ENCODE measurements at regions not wholly inside any gene's neighbourhood (a gene's known extent, or its start where the extent isn't known, plus 50 kb on each side); places are given as distances from the start of the nearest gene placed in this dataset.

DNA sequence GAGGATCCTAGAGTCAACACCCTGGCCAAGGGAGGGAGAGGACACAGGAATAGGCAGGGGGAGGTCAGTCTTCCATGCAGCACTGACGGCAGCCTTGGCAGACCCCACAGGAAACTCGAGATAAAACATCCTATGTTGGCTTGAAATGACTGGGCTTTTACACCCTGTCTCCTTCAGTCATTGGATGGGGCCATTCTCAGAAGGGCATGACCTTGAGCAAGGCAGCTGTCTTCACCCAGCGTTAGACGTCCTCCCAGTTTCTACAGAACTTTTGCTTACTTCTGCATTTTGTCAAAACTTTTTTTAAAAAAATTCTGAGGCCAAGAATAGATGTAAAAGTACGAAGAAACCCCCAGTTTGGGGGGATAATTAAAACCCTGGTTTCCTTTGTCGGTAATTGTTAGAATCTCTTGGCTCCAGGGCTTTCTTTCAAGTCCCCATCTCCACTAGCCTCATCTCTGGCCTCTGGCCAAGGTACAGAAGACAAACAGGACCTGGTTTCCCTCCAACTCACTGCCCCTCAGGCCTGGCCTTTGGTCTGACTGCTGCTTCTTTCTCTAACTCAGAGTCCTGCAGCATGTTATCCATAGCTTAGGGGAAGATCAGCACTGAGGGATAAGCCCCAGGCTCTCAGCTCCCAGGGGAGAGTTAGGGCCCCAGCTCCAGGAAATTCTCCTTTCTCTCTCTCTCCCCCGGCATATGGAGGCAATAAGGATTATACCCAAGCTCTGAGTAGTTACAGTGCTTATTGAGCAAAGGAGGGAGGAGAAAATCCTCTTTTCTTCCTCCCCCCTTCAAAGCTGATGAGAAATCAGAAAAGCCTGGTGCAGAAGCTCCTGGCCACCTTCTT lies 51.6 kb upstream of the KCND3 start:
- no peak for DNase-seq

DNA sequence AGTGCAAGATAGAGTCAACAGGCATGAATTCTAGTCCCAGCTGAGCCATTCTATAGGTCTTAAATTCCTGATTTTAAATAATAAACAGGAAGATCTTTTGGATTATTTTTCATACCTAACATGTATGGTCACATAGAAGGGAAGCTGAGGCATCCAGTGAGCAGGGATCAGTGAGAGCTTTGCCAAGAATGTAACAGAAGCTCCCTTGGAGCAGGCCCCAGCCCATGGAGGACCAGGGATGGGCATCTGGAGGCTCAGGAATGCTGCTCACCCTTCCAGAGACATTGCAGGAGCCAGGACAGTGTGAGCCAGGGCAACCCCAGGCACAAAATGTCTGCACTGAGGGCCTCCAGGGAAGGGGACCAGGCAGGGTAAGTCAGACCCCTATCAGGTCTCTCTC lies 54.4 kb upstream of the KCND3 start:
- no peak for DNase-seq

DNA sequence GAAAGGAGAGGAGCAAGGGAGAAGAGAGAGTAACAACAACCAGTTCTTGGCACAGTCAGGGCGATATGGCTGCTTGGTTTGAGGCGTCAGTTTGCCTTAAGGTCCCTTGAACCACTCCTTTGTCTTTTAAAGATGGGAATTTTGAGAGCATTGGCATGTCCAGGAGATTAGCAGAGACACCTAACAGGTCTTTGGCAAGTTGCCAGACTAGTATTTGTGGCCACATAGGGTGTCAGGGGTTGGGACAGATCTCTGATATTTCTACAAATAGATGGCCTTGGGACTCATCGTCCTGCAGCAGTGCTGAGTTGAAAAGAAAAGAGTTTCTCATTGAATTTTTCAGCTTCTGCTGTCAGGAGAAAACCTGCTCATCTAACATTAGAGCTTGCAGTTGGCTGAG lies 55.3 kb upstream of the KCND3 start:
- DNase-seq, result no peak

DNA sequence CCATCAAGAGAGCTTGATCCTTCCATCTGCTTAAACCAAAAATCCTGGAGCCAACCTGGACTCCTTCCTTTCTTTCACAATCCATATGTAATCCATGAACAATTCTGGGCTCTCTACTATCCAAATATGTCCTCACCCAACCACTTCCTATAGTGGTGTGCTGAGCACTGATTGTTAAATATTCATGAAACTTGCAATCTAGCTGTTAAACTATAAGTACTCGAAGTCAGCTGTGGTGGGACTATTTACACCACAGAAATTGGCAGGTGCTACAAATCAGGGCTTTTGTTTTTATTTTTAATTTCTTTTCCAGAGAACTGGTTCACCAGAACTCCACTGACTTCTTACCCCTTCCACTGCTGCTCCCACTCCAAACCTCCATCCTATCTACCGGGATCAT lies 57.2 kb upstream of the KCND3 start:
- DNase-seq, result no peak

DNA sequence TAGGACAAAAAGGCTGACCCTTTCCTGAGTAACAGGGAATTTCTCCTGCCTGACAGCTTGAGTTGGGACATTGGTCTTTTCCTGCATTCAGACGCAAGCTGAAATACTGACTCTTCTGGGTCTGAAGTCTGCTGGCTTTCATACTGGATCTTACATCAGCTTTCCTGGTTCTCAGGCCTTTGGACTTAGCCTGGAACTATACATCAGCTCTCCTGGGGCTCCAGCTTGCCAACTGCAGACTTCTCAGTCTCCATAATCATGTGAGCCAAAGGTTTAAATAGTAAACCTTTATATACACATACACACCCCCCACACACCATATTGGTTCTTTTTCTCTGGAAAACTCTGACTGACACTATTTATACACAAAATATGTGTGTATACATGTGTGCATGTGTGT lies 59.0 kb upstream of the KCND3 start:
- DNase-seq, result no peak

DNA sequence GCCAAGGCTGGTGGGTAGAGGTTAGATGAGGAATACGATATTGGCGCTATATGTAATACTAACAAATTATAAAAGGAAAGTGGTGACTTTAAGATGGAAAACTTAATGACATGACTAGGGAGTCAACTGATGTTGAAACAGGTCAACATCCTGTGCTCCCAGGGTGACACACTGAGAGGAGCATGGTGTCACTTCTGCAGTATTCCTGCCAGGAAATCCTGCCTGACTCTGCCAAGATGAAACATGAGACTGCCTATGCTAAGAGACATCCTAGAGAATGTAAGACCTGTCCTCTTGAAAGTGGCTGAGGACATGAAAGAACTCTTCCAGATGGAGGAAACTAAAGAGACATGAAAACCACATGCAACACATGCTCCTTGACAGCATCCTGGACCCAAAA lies 65.0 kb upstream of the KCND3 start:
- no peak for DNase-seq

GRCh38 chr1:112056354-112056753 lies 66.9 kb upstream of the KCND3 start:
- DNase-seq, result no peak

GRCh38 chr1:112057736-112058135 lies 68.3 kb upstream of the KCND3 start:
- no peak for DNase-seq

- no peak for DNase-seq
These were observed 69.5 kb upstream of the KCND3 start for GRCh38 chr1:112058815-112059450.

GRCh38 chr1:112059679-112060078 lies 70.2 kb upstream of the KCND3 start:
- DNase-seq, result no peak

GRCh38 chr1:112060261-112060660 lies 70.8 kb upstream of the KCND3 start:
- no peak for DNase-seq

DNA sequence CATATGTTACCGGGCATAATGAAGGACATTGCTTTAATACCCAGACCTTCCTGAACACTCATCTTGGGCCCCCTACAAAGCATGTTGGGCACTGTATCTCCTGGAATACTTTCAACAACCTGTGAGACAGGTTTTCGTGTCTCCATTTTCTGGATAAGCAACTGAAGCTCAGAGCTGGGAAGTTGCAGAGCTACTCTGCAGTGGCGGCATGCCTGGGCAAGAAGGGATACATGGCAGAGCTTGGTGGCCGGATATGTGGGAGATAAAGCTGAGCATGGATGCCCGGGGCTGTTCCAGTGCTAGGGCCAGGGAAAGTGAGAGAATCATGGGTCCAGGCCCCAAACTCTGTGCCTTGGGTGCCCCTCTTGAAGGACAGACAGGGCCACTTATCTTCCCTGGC lies 71.6 kb upstream of the KCND3 start:
- DNase-seq, result no peak

DNA sequence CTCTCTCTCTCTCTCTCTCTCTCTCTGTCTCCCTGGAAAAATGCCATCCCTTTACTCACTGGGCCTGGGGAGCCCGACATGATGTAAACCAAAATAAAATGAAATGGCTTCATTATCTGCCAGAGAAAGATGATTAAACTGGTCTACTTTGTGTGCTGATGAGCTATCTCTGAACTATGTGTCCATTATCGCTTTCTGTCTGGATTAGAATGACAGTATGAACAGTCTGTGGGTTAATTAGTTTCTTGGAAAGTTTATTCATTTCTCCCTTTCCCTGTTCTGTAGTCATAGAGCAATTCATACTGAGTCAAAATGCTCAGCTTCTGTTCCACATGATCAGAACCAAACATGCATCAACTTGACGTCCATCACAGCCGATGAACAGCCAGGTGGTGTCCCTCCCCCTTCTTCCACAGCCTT lies 72.4 kb upstream of the KCND3 start:
- DNase-seq, result peak in 1 of 5 donors; percentile 13

GRCh38 chr1:112063781-112064728 lies 74.6 kb upstream of the KCND3 start:
- DNase-seq, result no peak

- DNase-seq, result no peak
These were observed 78.5 kb upstream of the KCND3 start for GRCh38 chr1:112067989-112068388.

GRCh38 chr1:112070677-112071076 lies 81.2 kb upstream of the KCND3 start:
- no peak for DNase-seq

DNA sequence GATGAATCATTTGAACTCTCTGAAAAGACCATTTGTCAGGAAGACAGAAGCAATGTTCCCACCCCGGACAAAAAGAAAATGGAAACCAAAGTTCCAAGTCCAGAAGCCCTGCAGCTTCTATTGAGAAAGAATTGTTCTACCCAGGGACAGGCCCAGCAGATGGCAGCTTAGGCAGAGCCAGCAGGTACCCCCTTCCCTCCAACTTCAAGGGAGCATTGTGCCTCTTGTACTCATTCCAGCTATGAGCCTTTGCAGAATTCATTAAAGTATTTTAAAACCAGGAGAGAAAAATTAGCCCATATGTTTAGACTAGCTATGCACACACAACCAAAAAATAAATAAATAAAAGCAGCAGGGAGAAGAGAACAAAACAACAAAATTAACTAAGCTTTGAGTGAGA lies 85.2 kb upstream of the KCND3 start:
- DNase-seq, result no peak

- DNase-seq, result no peak
These were observed 86.1 kb upstream of the KCND3 start for GRCh38 chr1:112075566-112075965.

DNA sequence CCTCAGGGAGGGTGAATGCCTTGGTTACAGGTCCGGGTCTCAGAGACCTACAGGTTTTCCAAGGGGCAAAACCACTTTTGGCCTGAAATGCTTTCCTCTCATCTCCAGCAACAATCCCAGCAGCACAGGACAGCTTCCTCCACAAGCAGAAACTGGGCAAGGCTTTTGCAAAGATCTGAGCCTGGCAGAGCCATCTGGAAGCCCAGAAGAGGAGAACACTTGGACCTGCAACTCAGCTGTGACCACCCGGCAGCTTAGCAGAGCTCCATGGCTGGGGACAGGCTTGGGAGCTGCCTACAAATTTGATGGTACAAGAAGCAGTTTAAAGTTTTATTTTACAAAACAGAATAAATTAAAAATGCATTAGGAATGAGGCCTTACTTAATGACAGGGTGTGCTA lies 90.0 kb upstream of the KCND3 start:
- no peak for DNase-seq

DNA sequence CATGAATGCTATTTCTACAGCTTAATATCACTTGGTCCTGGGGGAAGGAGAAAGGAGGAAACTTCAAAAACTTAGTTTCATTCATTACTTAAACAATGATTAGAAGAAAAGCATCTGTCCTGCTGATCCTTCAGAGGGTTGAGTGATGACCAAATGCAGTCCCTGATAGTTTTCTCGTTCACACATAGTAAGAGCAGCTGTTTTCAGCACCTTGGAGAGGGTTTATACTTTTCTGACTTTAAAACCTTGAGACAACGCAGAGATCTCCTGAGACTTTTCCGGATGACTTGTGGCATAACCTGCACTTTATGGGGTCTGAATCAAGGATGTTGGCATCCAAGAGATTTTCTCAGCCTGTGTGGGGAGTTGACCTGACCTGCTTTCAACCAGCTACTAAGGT lies 94.0 kb upstream of the KCND3 start:
- DNase-seq, result no peak

DNA sequence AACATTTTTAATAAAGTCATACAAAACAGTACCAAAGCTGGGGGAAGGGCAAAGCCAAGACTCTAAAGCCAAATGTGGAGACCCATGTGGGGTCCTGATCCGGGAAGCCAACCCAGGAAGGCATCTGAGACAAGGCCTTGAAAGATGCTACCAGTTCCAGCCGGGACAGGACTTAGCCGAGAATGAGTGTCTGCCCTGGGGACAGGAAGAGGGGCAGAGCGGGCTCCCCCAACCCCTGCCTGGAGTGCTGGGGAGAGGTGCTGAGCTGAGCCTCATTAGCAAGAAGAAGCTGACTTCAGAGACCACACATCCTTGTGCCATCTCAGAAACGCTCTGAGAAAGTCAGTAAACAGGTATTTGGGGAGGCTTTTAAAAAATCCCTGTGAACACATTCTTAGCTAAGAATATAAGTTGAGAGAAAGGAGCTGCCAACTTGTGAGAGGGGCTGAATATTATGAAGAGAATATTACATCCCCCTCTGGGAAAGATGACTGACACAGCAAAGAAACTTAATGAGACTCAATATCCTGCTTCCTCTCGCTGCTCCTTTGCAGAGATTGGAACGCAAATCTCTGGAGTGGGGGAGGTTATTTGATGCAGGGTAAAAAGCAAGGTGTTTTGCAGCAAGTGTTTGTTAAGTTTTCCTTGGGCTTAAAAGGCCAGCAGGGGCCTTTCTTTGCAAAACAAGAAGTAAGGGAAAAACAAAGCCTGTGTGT lies 103.3 kb upstream of the KCND3 start:
- no peak for DNase-seq

DNA sequence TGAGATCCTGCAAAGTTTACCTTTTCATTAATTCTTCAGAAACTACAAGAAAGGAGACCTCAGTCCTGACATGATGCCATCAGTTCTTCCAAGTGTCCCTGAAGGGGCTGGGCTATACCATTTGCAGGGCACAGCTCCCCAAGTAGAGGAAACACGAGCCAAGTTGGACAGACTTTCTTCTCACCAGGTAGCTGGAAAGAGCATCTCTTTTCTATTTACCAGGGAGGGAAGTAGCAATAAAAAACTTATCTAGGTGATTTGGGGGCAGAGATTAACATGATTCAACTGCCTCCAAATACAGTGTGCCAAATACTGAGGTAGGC lies 103.9 kb upstream of the KCND3 start:
- DNase-seq, result no peak

- no peak for DNase-seq
These were observed 110.5 kb upstream of the KCND3 start for GRCh38 chr1:112099979-112100378.

Data from T-helper 1 cell (primary cell).